CD4-positive, alpha-beta T cell treated with Interleukin-6 at 100 ng/mL for 8 hours (primary cell): ENCODE measurements at regions not wholly inside any gene's neighbourhood (a gene's known extent, or its start where the extent isn't known, plus 50 kb on each side); places are given as distances from the start of the nearest gene placed in this dataset.

Source experiments
- DNase-seq: peaks from one replicate; pipeline ENCODE4 v3.0.0-alpha.2; 2020; ENCODE audit warnings: mixed read lengths, low spot score

DNA sequence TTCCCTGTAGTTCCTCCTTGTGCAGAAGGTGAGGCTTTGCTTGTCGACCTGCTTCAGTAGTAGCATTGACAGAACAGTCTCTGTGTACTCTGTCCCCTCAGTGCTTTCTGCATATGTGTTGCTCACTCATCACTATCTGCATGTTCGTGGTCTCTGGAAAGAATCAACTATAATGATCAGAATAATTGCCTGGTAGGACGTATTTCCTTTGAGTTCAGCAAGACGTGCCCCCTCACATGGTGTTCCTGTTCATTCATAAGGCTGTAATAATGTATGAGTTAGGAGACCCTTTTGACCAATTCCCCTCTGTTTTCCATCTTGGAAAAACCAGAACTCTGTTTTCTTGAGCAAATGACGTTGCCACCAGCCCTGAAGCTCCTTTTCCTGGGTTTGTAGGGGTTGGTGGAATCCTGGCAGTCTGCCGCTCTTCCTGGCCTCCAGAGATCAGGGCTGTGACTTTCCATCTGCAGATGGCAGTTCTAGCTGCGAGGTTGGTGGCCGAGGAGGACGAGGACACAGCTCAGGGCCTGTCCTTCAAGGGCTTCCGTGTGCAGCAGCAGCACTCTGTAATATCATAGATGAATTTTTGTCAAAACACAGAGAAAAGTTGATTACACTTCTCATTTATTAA, 61.9 kb downstream of the EXOSC2 start:
- no peak for DNase-seq

GRCh38 chr9:130756037-130756436, 62.5 kb downstream of the EXOSC2 start:
- DNase-seq, result no peak

DNA sequence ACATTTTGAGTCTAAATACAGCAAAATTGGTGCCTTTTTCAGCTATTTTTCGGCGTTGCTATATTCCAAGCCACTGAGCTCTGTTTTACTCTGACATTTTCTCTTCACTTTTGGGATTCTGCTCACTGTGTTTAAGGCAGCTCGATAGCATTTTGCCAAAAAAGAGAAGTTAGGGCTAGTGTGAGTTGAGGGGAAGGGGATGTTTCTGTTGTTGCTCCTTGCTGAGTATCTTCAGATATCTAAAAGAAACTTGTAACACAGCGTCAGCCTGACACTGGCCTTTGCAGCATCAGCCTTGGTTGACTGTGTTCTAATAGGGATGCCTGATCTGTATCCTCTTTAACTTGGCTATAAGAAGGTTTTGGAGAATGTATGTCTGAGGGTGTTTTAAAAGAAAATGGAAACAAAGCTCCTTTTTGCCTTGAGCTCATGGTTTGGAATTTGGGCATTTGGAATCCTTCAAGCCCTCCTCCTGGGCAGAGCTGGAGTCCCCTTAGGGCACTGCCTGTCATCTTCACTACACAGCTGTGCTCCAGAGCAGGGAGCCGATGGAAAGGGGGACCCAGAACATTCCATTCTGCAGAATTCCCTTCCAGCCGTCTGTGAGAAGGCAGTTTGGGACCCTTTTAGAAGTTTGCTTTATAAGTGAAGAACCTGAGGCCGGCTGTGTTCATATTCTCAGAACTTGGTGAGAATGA, 63.0 kb downstream of the EXOSC2 start:
- no peak for DNase-seq

DNA sequence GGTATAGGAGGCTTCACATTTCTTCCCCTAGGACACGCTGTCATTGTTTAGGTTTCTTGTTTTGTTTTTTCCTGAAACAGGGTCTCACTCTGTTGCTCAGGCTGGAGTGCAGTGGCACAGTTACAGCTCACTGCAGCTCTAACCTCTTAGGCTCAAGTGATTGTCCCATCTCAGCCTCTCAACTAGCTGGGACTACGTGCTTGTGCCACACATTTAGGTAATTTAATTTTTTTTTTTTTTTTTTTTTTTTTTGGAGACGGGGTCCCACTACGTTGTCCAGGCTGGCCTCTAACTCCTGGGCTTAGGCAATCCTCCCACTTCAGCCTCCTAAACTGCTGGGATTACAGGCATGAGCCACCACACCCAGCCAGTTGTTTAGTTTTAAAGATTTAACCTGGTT, 66.2 kb downstream of the EXOSC2 start:
- no peak for DNase-seq

GRCh38 chr9:130763331-130764171, 70.0 kb downstream of the EXOSC2 start:
- DNase-seq, result no peak

GRCh38 chr9:130765137-130766020, 69.7 kb upstream of the ABL1 start:
- DNase-seq, result no peak

DNA sequence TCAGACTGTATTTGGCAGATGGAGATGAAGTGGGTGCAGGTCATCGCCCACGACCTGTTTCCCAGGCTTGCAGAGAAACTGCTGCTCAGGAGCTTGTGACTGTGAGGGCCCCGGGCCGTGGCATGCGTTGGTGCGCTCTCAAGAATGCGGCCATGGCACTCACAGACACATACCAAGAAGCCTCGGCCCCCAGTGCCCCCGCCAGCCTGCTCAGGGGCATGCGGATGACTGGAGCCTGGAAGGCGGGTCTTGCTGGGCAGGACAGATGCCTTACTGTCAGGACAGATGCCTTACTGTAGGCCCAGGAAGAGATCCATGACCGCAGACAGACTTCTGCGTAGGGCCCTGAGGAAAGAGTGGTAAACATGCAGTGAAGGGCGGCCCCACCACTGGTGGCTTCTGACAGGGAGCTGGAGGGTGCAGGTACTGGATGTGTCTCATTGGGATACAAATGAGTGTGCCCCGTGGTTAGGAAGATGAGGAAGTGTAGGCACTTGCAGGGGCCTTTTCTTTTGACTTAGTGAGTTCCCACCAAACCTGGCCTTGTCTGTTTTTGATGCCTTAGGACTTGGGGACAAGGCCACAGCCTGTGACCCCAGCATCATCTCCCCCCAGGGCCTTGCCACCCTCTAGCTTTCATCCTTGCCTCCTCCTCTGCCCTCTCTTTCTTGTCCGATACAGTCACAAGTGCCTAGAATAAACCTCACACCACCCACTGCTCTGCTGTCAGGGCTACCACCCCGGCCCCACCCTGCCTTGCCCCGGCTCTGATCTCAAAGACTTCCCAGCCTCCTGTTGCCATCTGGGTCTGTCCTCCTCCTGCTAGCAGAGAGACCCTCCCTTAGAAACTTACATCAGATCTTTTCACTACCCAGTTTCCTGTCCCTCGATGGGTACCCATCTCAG, 68.8 kb upstream of the ABL1 start:
- no peak for DNase-seq

DNA sequence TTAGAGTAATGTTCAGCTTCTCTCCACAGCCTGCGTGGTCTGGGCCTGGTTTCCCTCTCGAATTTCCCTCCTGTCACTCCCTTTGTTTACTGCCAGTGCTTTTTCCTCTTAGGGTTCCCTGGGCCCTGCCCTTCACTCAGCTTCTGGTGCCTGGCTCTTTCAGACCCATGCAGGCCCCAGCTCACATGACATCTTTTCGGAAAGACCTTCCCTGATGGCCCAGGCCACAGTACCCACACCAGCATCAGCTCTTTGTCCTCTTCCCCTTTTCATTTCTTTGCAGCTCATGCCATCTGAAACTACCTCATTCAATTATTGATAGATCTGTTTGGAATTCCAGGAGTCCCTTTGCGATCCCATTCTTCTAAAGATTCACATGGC, 68.1 kb upstream of the ABL1 start:
- no peak for DNase-seq

DNA sequence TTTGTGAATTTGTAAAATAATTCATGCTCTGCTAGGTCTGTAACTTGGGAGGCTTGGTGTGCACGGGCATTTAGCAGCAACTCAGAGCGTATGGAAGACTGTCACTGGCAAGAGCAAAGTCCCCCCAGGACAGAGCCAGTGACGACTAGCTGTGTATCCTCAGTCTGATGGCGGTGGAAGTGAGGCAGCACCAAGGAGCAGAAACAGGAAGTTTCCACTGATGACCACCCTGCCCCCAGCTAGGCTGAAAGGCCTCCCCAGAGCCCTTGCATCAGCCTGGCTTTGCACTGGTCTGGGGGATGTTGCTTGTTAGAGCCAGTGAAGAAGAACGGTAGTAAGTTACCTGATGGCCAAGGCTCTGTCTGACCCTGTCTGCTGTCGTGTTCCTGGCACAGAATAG, 66.8 kb upstream of the ABL1 start:
- no peak for DNase-seq

- no peak for DNase-seq
Measured at GRCh38 chr9:130768891-130769403, 66.1 kb upstream of the ABL1 start.

DNA sequence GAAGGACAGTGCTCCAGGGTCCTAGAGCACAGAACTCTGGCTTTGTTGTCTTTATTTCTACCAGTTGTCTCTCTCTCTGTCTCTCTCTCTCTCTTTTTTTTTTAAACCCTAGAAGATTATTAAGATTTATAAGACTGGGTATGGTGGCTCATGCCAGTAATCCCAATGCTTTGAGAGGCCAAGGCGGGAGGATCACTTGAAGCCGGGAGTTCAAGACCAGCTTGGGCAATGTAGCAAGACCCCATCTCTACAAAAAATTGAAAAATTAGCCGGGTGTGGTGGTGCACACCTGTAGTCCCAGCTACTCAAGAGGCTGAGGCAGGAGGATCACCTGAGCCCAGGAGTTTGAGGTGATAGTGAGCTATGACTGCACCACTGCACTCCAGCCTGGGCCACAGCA, 65.0 kb upstream of the ABL1 start:
- no peak for DNase-seq

DNA sequence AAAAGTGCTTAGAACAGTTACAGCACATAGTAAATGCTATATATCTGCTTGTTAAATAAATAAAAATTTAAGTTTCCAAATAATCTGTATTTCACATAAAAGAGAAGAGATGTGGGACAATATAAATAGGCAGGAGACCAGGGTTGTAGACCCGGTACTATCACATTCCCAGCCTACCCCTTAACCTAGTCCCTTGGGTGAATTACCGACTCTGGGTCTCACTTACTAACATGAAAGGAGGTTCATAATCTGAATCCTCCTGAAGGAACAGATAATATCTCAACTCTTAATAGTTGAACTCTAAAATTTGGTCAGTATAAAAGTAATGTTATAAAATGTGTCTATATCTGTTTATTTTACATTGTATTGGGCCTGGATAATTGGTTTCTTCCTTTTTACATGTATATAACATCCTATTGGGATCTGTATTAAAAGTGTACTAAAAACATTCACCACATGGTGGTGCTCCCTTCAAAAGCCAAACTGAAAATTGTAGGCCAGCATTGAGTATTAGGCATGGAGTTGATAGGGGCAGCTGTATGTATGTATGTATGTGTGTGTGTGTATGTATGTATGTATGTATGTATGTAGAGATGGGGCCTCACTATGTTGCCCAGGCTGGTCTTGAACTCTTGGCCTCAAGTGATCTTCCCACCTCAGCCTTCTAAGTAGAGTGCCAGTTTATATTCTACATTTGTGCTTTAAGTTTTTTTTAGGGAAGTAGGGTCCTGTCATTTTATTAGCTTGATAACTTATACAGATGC, 64.2 kb upstream of the ABL1 start:
- DNase-seq, result peak; percentile 12

DNA sequence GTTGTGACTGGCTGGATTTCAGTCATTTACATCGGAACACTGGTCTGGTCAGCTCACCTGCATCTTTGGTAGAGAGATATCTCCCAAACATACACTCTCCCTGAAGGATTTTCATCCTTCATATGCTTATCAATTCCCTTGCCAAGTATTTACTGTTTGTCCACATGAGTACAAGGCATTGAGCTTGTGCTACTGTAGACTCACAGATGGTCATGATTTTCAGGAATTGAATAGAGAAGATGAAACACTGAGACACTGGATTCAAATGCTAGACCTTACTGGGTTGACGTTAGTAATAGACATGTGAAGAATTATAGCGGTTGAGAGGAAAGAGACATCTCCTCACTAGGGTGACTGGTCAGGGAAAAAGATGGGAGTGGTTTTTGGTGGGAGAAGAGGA, 62.9 kb upstream of the ABL1 start:
- no peak for DNase-seq

GRCh38 chr9:130774183-130774582, 60.9 kb upstream of the ABL1 start:
- no peak for DNase-seq

DNA sequence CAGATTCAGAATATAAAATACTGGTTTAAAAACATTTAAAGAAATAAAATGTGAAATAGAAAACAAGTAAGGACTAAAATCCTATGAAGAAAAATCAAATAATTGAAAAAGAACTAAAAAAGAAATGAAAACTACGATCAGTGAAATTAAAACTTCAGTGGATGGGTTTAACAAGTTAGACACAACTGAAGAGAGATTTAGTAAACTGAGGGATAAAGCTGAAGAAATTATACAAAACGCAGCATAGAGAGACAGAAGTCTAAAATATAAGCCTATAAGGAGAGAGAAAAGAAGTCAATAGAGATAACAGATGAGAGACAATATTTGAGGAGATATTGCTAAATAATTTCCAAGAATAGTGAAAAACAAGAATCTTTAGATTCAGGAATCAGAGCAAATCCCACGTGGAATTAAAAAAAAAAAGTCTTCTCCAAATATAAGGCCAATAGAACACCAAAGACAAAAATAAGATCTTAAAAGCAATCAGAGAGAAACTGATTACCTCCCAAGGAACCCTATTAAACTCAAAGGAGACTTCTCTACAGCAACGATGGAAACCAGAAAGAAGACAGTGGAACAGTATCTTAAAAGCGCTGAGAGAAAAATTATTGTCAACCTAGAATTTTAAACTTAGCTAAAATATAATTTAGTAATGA, 59.6 kb upstream of the ABL1 start:
- DNase-seq, result no peak

GRCh38 chr9:130779153-130779855, 55.8 kb upstream of the ABL1 start:
- DNase-seq, result no peak

- DNase-seq, result no peak
Measured at GRCh38 chr9:130780415-130780814, 54.6 kb upstream of the ABL1 start.

- no peak for DNase-seq
Measured at GRCh38 chr9:130780865-130781504, 54.1 kb upstream of the ABL1 start.
